Right renal pelvis (tissue), 4 donors: ENCODE measurements at regions not wholly inside any gene's neighbourhood (a gene's known extent, or its start where the extent isn't known, plus 50 kb on each side); places are given as distances from the start of the nearest gene placed in this dataset.

Experiments used
- DNase-seq, 4 donors: peaks; one replicate each; pipeline ENCODE4 v3.0.0-alpha.2; 2013; ENCODE audit warnings: low read depth in 4 of 4, low spot score in 3 of 4, missing footprints in 1 of 4

- no peak for DNase-seq
Observed at GRCh38 chr12:109648521-109648920, 65.1 kb upstream of the FAM222A start.

GRCh38 chr12:109650808-109651207 is 62.8 kb upstream of the FAM222A start:
- DNase-seq = no peak

- no peak for DNase-seq
Observed at GRCh38 chr12:109651596-109651995, 62.0 kb upstream of the FAM222A start.

GRCh38 chr12:109652233-109652976 is 61.2 kb upstream of the FAM222A start:
- no peak for DNase-seq

GRCh38 chr12:109652977-109653264 is 60.7 kb upstream of the FAM222A start:
- DNase-seq = no peak

GRCh38 chr12:109653890-109654289 is 59.7 kb upstream of the FAM222A start:
- DNase-seq = peak in 1 of 4 donors; percentile 39

- no peak for DNase-seq
Observed at GRCh38 chr12:109654357-109654756, 59.3 kb upstream of the FAM222A start.

- DNase-seq = no peak
Observed at GRCh38 chr12:109655578-109655977, 58.0 kb upstream of the FAM222A start.

- DNase-seq = no peak
Observed at GRCh38 chr12:109656743-109657142, 56.9 kb upstream of the FAM222A start.

- no peak for DNase-seq
Observed at GRCh38 chr12:109663795-109664194, 49.8 kb upstream of the FAM222A start.
